ENCODE measurements at regions not wholly inside any gene's neighbourhood (a gene's known extent, or its start where the extent isn't known, plus 50 kb on each side); places are given as distances from the start of the nearest gene placed in this dataset.
"Not testable (repeated sequence)": the region's sequence is repeated elsewhere in the genome, so short reads cannot be mapped to it uniquely, and the experiment has no call there.

GRCh38 chr4:118410138-118410537 is 57.3 kb upstream of the PRSS12 start:
- no peak for DNase-seq

GRCh38 chr4:118417325-118417724 is 64.5 kb upstream of the PRSS12 start:
- DNase-seq: no peak

GRCh38 chr4:118417800-118418199 is 65.0 kb upstream of the PRSS12 start:
- DNase-seq: not testable (repeated sequence)

- not testable (repeated sequence) for DNase-seq
These were observed 65.6 kb upstream of the PRSS12 start for GRCh38 chr4:118418396-118418795.

- DNase-seq: not testable (repeated sequence)
These were observed 66.8 kb upstream of the PRSS12 start for GRCh38 chr4:118419626-118420025.

- DNase-seq: peak; percentile 64
These were observed 71.3 kb upstream of the PRSS12 start for GRCh38 chr4:118424062-118424461.

GRCh38 chr4:118428881-118429280 is 76.1 kb upstream of the PRSS12 start:
- DNase-seq: not testable (repeated sequence)

- not testable (repeated sequence) for DNase-seq
These were observed 79.6 kb upstream of the PRSS12 start for GRCh38 chr4:118432359-118432758.

- DNase-seq: not testable (repeated sequence)
These were observed 81.0 kb upstream of the PRSS12 start for GRCh38 chr4:118433612-118434375.

- not testable (repeated sequence) for DNase-seq
These were observed 82.6 kb upstream of the PRSS12 start for GRCh38 chr4:118435415-118435814.

- not testable (repeated sequence) for DNase-seq
These were observed 89.5 kb upstream of the PRSS12 start for GRCh38 chr4:118442115-118442837.

- not testable (repeated sequence) for DNase-seq
These were observed 94.6 kb upstream of the PRSS12 start for GRCh38 chr4:118447397-118447796.

- DNase-seq: not testable (repeated sequence)
These were observed 102.1 kb upstream of the PRSS12 start for GRCh38 chr4:118454857-118455256.

GRCh38 chr4:118461435-118461834 is 108.6 kb upstream of the PRSS12 start:
- not testable (repeated sequence) for DNase-seq

GRCh38 chr4:118465831-118466230 is 113.0 kb upstream of the PRSS12 start:
- not testable (repeated sequence) for DNase-seq

GRCh38 chr4:118474001-118474626 is 121.3 kb upstream of the PRSS12 start:
- not testable (repeated sequence) for DNase-seq

- not testable (repeated sequence) for DNase-seq
These were observed 122.0 kb upstream of the PRSS12 start for GRCh38 chr4:118474771-118475170.

- not testable (repeated sequence) for DNase-seq
These were observed 123.1 kb upstream of the PRSS12 start for GRCh38 chr4:118475901-118476300.

- DNase-seq: not testable (repeated sequence)
These were observed 125.0 kb upstream of the PRSS12 start for GRCh38 chr4:118477826-118478225.

- not testable (repeated sequence) for DNase-seq
These were observed 133.1 kb upstream of the PRSS12 start for GRCh38 chr4:118485801-118486314.

GRCh38 chr4:118492963-118493362 is 140.2 kb upstream of the PRSS12 start:
- DNase-seq: not testable (repeated sequence)

- DNase-seq: not testable (repeated sequence)
These were observed 141.6 kb upstream of the PRSS12 start for GRCh38 chr4:118494437-118494836.

GRCh38 chr4:118502967-118503366 is 150.2 kb upstream of the PRSS12 start:
- DNase-seq: not testable (repeated sequence)

All from stimulated activated CD4-positive, alpha-beta T cell treated with anti-CD3 and anti-CD28 coated beads, Interleukin-1b, Interleukin-23, amount 100 ng/mL, for 48 hours (primary cell).